PC-3 (cell line): ENCODE measurements at regions not wholly inside any gene's neighbourhood (a gene's known extent, or its start where the extent isn't known, plus 50 kb on each side); places are given as distances from the start of the nearest gene placed in this dataset.

Experiments used
- CTCF ChIP-seq: fragments of 300-600 bp; sonication (generic); conservative IDR thresholded peaks from 2 replicates; pipeline ENCODE4 v1.5.1; 2017; ENCODE audit warnings: antibody characterized with exemption, low read depth, mild to moderate bottlenecking, low read length
- EZH2phosphoT487 ChIP-seq: fragments of 300-600 bp; sonication (generic); IDR thresholded peaks from 2 replicates; pipeline ENCODE4 v1.6.1; 2018; ENCODE audit warnings: mild to moderate bottlenecking, antibody characterized with exemption, low read length, borderline replicate concordance

- TF ChIP-seq CTCF, result no peak
- no peak for TF ChIP-seq EZH2phosphoT487
Observed at GRCh38 chr18:2217356-2217755, 353.9 kb downstream of the METTL4 start.
